Gastrocnemius medialis (tissue), 4 donors: ENCODE measurements at regions not wholly inside any gene's neighbourhood (a gene's known extent, or its start where the extent isn't known, plus 50 kb on each side); places are given as distances from the start of the nearest gene placed in this dataset.
A peak's percentile ranks its signal among the peaks of the same experiment; 100 is the strongest.

Source experiments
- ATAC-seq, 2 donors: fragments of 150-250 bp; one replicate each; pipeline ENCODE4 v1.9.1; 2016
- DNase-seq, 2 donors: peaks; one replicate each; pipeline ENCODE4 v3.0.0-alpha.2; 2019
- H3K27ac ChIP-seq, 4 donors: fragments of 200-600 bp; sonication (generic); 1 replicate in 1 of 4; 2 replicates in 3 of 4; pipeline ENCODE4 v1.5.1; 2016 to 2018; ENCODE audit warnings: mild to moderate bottlenecking in 2 of 4, moderate library complexity in 1 of 4
- H3K27me3 ChIP-seq, 3 donors: fragments of 200-600 bp; sonication (generic) in 2 of 3; 1 replicate in 1 of 3; 2 replicates in 2 of 3; pipeline versions ENCODE4 v1.5.1 to v1.6.0; 2016 to 2019; ENCODE audit warnings: mild to moderate bottlenecking in 1 of 3, moderate library complexity in 1 of 3
- H3K36me3 ChIP-seq, 2 donors: fragments of 200-600 bp; sonication (generic) in 1 of 2; one replicate each; pipeline ENCODE4 v1.5.1; 2017 to 2018
- H3K4me1 ChIP-seq, 2 donors: fragments of 200-600 bp; sonication (generic) in 1 of 2; one replicate each; pipeline ENCODE4 v1.5.1; 2016 to 2017; ENCODE audit warnings: mild to moderate bottlenecking in 2 of 2
- H3K4me3 ChIP-seq, 4 donors: fragments of 200-600 bp; sonication (generic) in 3 of 4; 1 replicate in 1 of 4; 2 replicates in 3 of 4; pipeline ENCODE4 v1.5.1; 2016 to 2019; ENCODE audit warnings: mild to moderate bottlenecking in 2 of 4
- H3K9me3 ChIP-seq, 3 donors: fragments of 200-600 bp; sonication (generic) in 2 of 3; 1 replicate in 1 of 3; 2 replicates in 2 of 3; pipeline ENCODE4 v1.5.1; 2016 to 2019
- POLR2A ChIP-seq, 2 donors: fragments of 450-650 bp; IDR thresholded peaks; one replicate each; pipeline ENCODE4 v1.6.1; 2017; ENCODE audit warnings: antibody characterized with exemption in 2 of 2, mild to moderate bottlenecking in 2 of 2, moderate library complexity in 2 of 2
- in situ Hi-C, 4 donors: fragments of 200-750 bp; cut with MboI; loops; one replicate each; pipeline versions ENCODE4 v1.15.0 to v1.8.0; 2017; ENCODE audit warnings: low sequenced_read_pairs in 4 of 4
- intact Hi-C: fragments of 100-400 bp; cut with DNase I; formaldehyde crosslinking; loops from one replicate; pipeline ENCODE4 v1.15.1; 2023; ENCODE audit warnings: low total_unique reads
- TF ChIP-seq, protein P1 (sequence below), 5 experiments: fragments of 450-650 bp in 3 of 5; fragments of 200-600 bp in 2 of 5; sonication (generic) in 2 of 5; IDR thresholded peaks in 4 of 5; conservative IDR thresholded peaks in 1 of 5; 1 replicate in 4 of 5; 2 replicates in 1 of 5; pipeline ENCODE4 v1.5.1; 2016 to 2019; ENCODE audit warnings: antibody characterized with exemption in 5 of 5, mild to moderate bottlenecking in 3 of 5, moderate library complexity in 3 of 5

GRCh38 chr1:118661769-118662320 lies 326.3 kb downstream of the TBX15 start:
- intact Hi-C loops (no loop called here), in situ Hi-C loops (no loop called here)
- TF ChIP-seq, protein P1, sequence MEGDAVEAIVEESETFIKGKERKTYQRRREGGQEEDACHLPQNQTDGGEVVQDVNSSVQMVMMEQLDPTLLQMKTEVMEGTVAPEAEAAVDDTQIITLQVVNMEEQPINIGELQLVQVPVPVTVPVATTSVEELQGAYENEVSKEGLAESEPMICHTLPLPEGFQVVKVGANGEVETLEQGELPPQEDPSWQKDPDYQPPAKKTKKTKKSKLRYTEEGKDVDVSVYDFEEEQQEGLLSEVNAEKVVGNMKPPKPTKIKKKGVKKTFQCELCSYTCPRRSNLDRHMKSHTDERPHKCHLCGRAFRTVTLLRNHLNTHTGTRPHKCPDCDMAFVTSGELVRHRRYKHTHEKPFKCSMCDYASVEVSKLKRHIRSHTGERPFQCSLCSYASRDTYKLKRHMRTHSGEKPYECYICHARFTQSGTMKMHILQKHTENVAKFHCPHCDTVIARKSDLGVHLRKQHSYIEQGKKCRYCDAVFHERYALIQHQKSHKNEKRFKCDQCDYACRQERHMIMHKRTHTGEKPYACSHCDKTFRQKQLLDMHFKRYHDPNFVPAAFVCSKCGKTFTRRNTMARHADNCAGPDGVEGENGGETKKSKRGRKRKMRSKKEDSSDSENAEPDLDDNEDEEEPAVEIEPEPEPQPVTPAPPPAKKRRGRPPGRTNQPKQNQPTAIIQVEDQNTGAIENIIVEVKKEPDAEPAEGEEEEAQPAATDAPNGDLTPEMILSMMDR (IDR thresholded peaks at IDR 0.05 in 4 of 5, conservative IDR thresholded peaks at IDR 0.05 in 1 of 5) = no peak
- TF ChIP-seq POLR2A (IDR thresholded peaks at IDR 0.05) = no peak
- Histone ChIP-seq H3K9me3 (no peaks in the 10 kb centered on the region), H3K4me1 (peaks cover 0 to 5% of the 10 kb centered on the region in 2 donors), H3K36me3 (no peaks in the 10 kb centered on the region), H3K27ac (no peak overlapping the region), H3K4me3 (no peak overlapping the region), H3K27me3 (no peaks in the 10 kb centered on the region)
- DNase-seq = no peak
- ATAC-seq = no peak

DNA sequence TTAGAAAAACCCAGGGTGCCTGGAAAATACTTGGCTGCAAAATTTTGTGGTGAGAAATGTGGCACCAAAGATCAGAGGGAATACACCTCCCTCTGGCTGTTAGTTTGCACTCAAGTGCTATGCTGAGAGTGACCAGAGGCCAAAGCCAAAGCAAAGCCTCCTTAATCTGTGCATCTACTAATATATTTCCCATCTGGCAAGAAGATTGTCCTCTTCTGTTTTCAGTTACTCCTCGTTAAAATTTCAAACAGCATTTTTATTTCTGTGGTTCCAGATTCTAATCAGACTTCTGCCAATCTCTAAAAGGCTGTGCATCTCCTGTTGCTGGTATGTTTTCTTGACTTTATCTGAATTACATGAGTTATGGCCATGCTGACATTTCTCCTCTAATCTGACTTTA lies 327.4 kb downstream of the TBX15 start:
- intact Hi-C loops (no loop called here), in situ Hi-C loops (no loop called here)
- H3K4me3 ChIP-seq = no peak overlapping the region
- H3K36me3 ChIP-seq = no peaks in the 10 kb centered on the region
- ATAC-seq (no peak), DNase-seq (no peak)
- peaks cover 0 to 5% of the 10 kb centered on the region in 2 donors for H3K4me1 ChIP-seq
- H3K27ac ChIP-seq = no peak overlapping the region
- TF ChIP-seq POLR2A (IDR thresholded peaks at IDR 0.05) = no peak
- TF ChIP-seq, protein P1 (IDR thresholded peaks at IDR 0.05 in 4 of 5, conservative IDR thresholded peaks at IDR 0.05 in 1 of 5) = no peak
- H3K9me3 ChIP-seq = no peaks in the 10 kb centered on the region
- H3K27me3 ChIP-seq = no peaks in the 10 kb centered on the region

DNA sequence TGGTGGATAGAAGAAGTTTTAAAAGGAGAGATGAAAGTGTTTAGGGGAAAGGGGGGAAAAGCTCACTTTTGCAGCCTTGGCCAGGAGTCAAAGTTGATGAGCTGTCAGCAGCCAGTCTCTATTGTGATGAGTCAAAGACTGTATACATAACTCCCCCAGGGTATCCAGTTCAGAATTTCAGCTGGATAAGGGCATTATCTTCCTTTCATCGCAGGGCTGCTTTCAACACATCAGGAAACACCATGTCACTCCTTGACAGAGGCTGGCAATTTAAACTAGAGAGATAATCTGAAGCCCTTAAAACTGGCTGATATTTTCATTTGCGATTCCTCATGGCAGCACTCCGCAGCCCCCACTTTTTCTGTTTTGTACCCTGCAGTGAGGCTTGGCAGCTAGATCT lies 328.5 kb downstream of the TBX15 start:
- DNase-seq = no peak
- in situ Hi-C loops (no loop called here), intact Hi-C loops (no loop called here)
- peaks cover 0 to 5% of the 10 kb centered on the region in 2 donors for H3K4me1 ChIP-seq
- H3K27ac ChIP-seq = no peak overlapping the region
- H3K4me3 ChIP-seq = no peak overlapping the region
- no peak for ATAC-seq
- no peak for TF ChIP-seq POLR2A (IDR thresholded peaks at IDR 0.05)
- TF ChIP-seq, protein P1 (IDR thresholded peaks at IDR 0.05 in 4 of 5, conservative IDR thresholded peaks at IDR 0.05 in 1 of 5) = no peak
- no peaks in the 10 kb centered on the region for H3K27me3 ChIP-seq
- no peaks in the 10 kb centered on the region for H3K36me3 ChIP-seq
- H3K9me3 ChIP-seq = no peaks in the 10 kb centered on the region

GRCh38 chr1:118650107-118650807 lies 337.9 kb downstream of the TBX15 start:
- H3K4me1 ChIP-seq = peaks cover 6 to 17% of the 10 kb centered on the region in 2 donors
- no peaks in the 10 kb centered on the region for H3K36me3 ChIP-seq
- ATAC-seq (peak in 1 of 2 donors; percentile 65), DNase-seq (no peak)
- in situ Hi-C loops (no loop called here), intact Hi-C loops (no loop called here)
- no peaks in the 10 kb centered on the region for H3K27me3 ChIP-seq
- no peak overlapping the region for H3K27ac ChIP-seq
- H3K9me3 ChIP-seq = no peaks in the 10 kb centered on the region
- no peak overlapping the region for H3K4me3 ChIP-seq
- no peak for TF ChIP-seq POLR2A (IDR thresholded peaks at IDR 0.05)
- TF ChIP-seq, protein P1 (IDR thresholded peaks at IDR 0.05 in 4 of 5, conservative IDR thresholded peaks at IDR 0.05 in 1 of 5) = no peak
